ENCODE measurements at regions not wholly inside any gene's neighbourhood (a gene's known extent, or its start where the extent isn't known, plus 50 kb on each side); places are given as distances from the start of the nearest gene placed in this dataset.
"Not testable (repeated sequence)": the region's sequence is repeated elsewhere in the genome, so short reads cannot be mapped to it uniquely, and the experiment has no call there.

DNA sequence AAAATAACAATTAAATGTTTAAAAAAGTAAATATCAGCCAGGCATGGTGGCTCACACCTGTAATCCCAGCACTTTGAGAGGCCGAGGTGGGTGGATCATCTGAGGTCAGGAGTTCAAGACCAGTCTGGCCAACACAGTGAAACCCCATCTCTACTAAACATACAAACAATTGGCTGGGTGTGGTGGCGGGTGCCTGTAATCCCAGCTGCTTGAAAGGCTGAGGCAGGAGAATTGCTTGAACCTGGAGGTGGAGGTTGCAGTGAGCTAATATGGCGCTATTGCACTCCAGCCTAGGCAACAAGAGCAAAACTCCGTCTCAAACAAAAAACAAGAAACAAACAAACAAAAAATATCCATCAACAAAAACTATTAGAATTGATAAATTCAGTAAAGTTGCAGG is 77.5 kb downstream of the SNX5 start:
- DNase-seq (ENCODE audit: low read depth); H3K27me3 ChIP-seq (ENCODE audit: control insufficient read depth, insufficient read depth, low read length); H3K4me3 ChIP-seq (ENCODE audit: low read depth, low read length); H3K36me3 ChIP-seq (ENCODE audit: control insufficient read depth, insufficient read depth, low read length): not testable (repeated sequence)

DNA sequence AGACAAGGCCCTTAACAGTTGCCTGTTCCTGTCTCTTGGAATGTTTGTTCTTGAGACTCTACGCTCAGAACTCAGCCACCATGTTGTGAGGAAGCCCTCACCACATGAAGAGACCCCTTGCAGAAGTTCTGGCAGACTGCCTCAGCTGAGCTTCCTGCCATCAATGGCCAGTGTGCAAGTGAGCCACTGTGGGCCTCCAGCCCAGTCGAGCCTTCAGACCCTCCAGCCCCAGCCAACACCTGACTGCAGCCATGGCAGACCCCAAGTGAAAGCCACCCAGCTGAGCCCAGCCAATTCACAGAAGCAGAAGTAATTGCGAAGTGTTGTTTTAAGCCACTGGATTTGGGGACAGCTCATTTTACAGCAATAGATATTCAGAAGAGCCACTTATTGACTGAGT is 78.3 kb downstream of the SNX5 start:
- no peak for DNase-seq (ENCODE audit: low read depth)
- TF ChIP-seq, protein P1, sequence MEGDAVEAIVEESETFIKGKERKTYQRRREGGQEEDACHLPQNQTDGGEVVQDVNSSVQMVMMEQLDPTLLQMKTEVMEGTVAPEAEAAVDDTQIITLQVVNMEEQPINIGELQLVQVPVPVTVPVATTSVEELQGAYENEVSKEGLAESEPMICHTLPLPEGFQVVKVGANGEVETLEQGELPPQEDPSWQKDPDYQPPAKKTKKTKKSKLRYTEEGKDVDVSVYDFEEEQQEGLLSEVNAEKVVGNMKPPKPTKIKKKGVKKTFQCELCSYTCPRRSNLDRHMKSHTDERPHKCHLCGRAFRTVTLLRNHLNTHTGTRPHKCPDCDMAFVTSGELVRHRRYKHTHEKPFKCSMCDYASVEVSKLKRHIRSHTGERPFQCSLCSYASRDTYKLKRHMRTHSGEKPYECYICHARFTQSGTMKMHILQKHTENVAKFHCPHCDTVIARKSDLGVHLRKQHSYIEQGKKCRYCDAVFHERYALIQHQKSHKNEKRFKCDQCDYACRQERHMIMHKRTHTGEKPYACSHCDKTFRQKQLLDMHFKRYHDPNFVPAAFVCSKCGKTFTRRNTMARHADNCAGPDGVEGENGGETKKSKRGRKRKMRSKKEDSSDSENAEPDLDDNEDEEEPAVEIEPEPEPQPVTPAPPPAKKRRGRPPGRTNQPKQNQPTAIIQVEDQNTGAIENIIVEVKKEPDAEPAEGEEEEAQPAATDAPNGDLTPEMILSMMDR (IDR thresholded peaks at IDR 0.05; ENCODE audit: insufficient read depth, low read length, poor library complexity, severe bottlenecking): no peak
- no peak overlapping the region for H3K4me3 ChIP-seq (ENCODE audit: low read depth, low read length)
- H3K36me3 ChIP-seq (ENCODE audit: control insufficient read depth, insufficient read depth, low read length): no peaks in the 10 kb centered on the region
- no peaks in the 10 kb centered on the region for H3K27me3 ChIP-seq (ENCODE audit: control insufficient read depth, insufficient read depth, low read length)

DNA sequence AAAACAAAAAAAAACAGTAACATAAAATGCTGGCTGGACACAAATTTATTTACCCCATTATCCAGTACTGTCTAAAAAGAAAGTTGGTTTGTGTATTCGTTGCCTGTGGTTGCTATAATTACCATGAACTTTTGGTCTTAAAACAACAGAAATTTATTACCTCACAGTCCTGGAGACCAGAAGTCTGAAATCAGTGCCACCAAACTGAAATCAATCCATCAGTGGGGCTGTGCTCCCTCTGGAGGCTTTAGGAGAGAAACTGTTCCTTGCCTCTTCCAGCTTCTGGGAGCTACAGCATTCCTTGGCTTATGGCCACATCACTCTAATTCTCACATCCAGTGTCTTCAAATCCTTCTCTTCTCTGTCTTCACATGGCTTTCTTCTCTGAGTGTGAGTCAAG is 79.4 kb downstream of the SNX5 start:
- no peaks in the 10 kb centered on the region for H3K36me3 ChIP-seq (ENCODE audit: control insufficient read depth, insufficient read depth, low read length)
- DNase-seq (ENCODE audit: low read depth): no peak
- H3K27me3 ChIP-seq (ENCODE audit: control insufficient read depth, insufficient read depth, low read length): no peaks in the 10 kb centered on the region
- H3K4me3 ChIP-seq (ENCODE audit: low read depth, low read length): no peak overlapping the region
- TF ChIP-seq, protein P1 (IDR thresholded peaks at IDR 0.05; ENCODE audit: insufficient read depth, low read length, poor library complexity, severe bottlenecking): no peak

DNA sequence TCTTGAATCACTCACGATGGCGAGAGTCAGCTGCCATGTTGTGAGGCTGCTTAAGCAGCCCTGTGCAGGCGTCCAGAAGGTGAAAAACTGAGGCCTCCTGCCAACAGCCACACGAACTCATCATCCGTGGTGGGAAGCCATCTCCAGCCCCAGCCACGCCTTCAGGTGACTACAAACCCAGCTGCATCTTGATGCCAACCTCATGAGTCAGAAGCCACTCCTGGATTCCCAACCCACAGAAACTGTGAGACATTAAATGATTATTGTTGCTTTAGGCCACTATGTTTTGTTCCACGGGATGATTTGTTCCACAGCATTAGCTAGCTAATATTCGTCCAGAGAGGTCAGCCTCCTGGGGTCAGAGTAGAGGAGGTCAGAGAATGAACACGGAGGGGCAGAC is 80.5 kb downstream of the SNX5 start:
- DNase-seq (ENCODE audit: low read depth): no peak
- H3K36me3 ChIP-seq (ENCODE audit: control insufficient read depth, insufficient read depth, low read length): no peaks in the 10 kb centered on the region
- no peak overlapping the region for H3K4me3 ChIP-seq (ENCODE audit: low read depth, low read length)

DNA sequence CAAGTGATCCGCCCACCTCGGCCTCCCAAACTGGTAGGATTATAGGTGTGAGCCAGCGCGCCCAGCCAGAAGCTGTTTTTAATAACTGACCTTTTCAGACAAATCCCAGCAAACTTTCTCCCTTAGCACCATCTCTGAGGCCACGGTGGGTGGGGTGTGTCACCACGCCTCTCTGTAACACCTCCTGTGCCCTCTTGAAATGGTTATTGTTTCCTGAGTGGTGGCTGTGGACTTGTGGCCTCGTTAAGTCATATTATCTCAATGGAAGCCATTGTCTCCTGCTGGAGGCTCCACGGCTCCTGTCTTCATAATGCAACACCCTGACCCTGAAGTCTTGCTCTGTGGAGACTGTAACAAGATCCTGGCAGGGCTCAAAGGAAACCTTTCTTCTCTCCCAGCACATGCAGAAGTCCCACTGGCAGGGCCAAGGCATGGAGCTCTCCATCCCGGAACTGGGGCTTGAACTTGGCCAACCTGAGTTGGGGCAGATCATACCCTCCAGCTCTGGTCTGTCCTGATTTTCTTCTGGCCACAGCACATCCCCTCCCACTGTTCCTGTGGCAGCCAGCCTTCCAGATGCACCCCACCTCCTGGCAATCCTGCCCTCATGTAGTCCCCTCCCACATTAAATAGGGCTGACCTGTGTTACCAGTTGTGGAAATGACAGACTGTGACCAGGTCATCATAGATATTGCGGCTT is 81.1 kb downstream of the SNX5 start:
- Histone ChIP-seq H3K27me3 (ENCODE audit: control insufficient read depth, insufficient read depth, low read length) (no peaks in the 10 kb centered on the region), H3K4me3 (ENCODE audit: low read depth, low read length) (no peak overlapping the region), H3K36me3 (ENCODE audit: control insufficient read depth, insufficient read depth, low read length) (no peaks in the 10 kb centered on the region)
- no peak for DNase-seq (ENCODE audit: low read depth)
- TF ChIP-seq, protein P1 (IDR thresholded peaks at IDR 0.05; ENCODE audit: insufficient read depth, low read length, poor library complexity, severe bottlenecking): no peak

More for the DNA sequence above, 80.5 kb downstream of the SNX5 start:
- H3K27me3 ChIP-seq (ENCODE audit: control insufficient read depth, insufficient read depth, low read length): no peaks in the 10 kb centered on the region
- TF ChIP-seq, protein P1 (IDR thresholded peaks at IDR 0.05; ENCODE audit: insufficient read depth, low read length, poor library complexity, severe bottlenecking): no peak

DNA sequence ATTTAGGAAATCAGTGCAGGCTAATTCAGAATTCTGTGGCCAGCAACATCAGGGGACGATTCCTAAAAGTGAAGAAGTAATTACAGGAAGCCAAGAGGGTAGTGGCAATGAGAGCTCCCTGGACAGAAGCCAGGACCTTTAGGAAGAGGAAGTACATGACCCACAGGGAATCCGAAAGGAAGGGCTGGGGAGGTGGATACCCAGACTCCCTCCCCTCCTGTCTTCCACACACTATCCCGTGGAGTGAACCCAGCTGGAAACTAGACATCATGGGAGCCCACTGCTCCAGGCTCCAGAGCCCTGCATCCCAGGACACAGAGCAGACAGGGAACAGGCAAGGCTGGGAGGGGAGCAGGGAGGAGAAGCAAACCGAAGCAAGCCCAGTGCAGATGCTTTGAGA is 83.0 kb downstream of the SNX5 start:
- no peak for DNase-seq (ENCODE audit: low read depth)
- no peak overlapping the region for H3K4me3 ChIP-seq (ENCODE audit: low read depth, low read length)
- no peaks in the 10 kb centered on the region for H3K27me3 ChIP-seq (ENCODE audit: control insufficient read depth, insufficient read depth, low read length)
- TF ChIP-seq, protein P1 (IDR thresholded peaks at IDR 0.05; ENCODE audit: insufficient read depth, low read length, poor library complexity, severe bottlenecking): no peak
- no peaks in the 10 kb centered on the region for H3K36me3 ChIP-seq (ENCODE audit: control insufficient read depth, insufficient read depth, low read length)

Measured in kidney epithelial cell (primary cell).